Uterus (tissue), 3 donors: ENCODE measurements at regions not wholly inside any gene's neighbourhood (a gene's known extent, or its start where the extent isn't known, plus 50 kb on each side); places are given as distances from the start of the nearest gene placed in this dataset.

Experiments
- DNase-seq, 2 donors: peaks; one replicate each; pipeline ENCODE4 v3.0.0-alpha.2; 2019 to 2020
- H3K27ac ChIP-seq, 2 donors: fragments of 200-600 bp; sonication (generic); 1 replicate in 1 of 2; 2 replicates in 1 of 2; pipeline ENCODE4 v1.5.1; 2016 to 2018
- H3K27me3 ChIP-seq, 2 donors: fragments of 200-600 bp; sonication (generic); one replicate each; pipeline ENCODE4 v1.5.1; 2018 to 2019; ENCODE audit warnings: control low read depth in 1 of 2
- H3K36me3 ChIP-seq, 2 donors: fragments of 200-600 bp; sonication (generic); one replicate each; pipeline ENCODE4 v1.5.1; 2019; ENCODE audit warnings: control low read depth in 1 of 2
- H3K4me1 ChIP-seq, 2 donors: fragments of 200-600 bp; sonication (generic); one replicate each; pipeline ENCODE4 v1.5.1; 2018 to 2019; ENCODE audit warnings: control low read depth in 1 of 2
- H3K4me3 ChIP-seq, 2 donors: fragments of 200-600 bp; sonication (generic); 1 replicate in 1 of 2; 2 replicates in 1 of 2; pipeline ENCODE4 v1.5.1; 2018 to 2019; ENCODE audit warnings: mild to moderate bottlenecking in 1 of 2
- H3K9me3 ChIP-seq, 2 donors: fragments of 200-600 bp; sonication (generic); one replicate each; pipeline ENCODE4 v1.5.1; 2019; ENCODE audit warnings: control low read depth in 1 of 2
- POLR2A ChIP-seq, 2 donors: fragments of 450-650 bp; IDR thresholded peaks; one replicate each; pipeline ENCODE4 v1.6.1; 2016; ENCODE audit warnings: antibody characterized with exemption in 2 of 2, mild to moderate bottlenecking in 1 of 2, moderate library complexity in 1 of 2
- intact Hi-C: fragments of 100-400 bp; cut with DNase I; formaldehyde crosslinking; loops from one replicate; pipeline ENCODE4 v1.15.1; 2023; ENCODE audit warnings: low total_unique reads
- TF ChIP-seq, protein P1 (sequence below), 4 experiments: fragments of 200-600 bp in 2 of 4; fragments of 450-650 bp in 2 of 4; sonication (generic) in 2 of 4; IDR thresholded peaks; one replicate each; pipeline ENCODE4 v1.5.1; 2016 to 2019; ENCODE audit warnings: antibody characterized with exemption in 4 of 4, mild to moderate bottlenecking in 2 of 4, moderate library complexity in 1 of 4
- donor health status: DM: yes; HTN: yes; CAD: no.

- intact Hi-C loops: no loop called here
- no peaks in the 10 kb centered on the region for H3K9me3 ChIP-seq
- DNase-seq: no peak
Measured at GRCh38 chr2:198545411-198545810, 741.0 kb downstream of the PLCL1 start.

GRCh38 chr2:198544461-198544860, 740.1 kb downstream of the PLCL1 start:
- DNase-seq: no peak
- intact Hi-C loops: no loop called here
- Histone ChIP-seq H3K27ac (no peak overlapping the region), H3K9me3 (no peaks in the 10 kb centered on the region), H3K36me3 (no peaks in the 10 kb centered on the region), H3K27me3 (no peaks in the 10 kb centered on the region), H3K4me3 (no peak overlapping the region), H3K4me1 (no peaks in the 10 kb centered on the region)
- TF ChIP-seq POLR2A (IDR thresholded peaks at IDR 0.05): no peak
- TF ChIP-seq, protein P1, sequence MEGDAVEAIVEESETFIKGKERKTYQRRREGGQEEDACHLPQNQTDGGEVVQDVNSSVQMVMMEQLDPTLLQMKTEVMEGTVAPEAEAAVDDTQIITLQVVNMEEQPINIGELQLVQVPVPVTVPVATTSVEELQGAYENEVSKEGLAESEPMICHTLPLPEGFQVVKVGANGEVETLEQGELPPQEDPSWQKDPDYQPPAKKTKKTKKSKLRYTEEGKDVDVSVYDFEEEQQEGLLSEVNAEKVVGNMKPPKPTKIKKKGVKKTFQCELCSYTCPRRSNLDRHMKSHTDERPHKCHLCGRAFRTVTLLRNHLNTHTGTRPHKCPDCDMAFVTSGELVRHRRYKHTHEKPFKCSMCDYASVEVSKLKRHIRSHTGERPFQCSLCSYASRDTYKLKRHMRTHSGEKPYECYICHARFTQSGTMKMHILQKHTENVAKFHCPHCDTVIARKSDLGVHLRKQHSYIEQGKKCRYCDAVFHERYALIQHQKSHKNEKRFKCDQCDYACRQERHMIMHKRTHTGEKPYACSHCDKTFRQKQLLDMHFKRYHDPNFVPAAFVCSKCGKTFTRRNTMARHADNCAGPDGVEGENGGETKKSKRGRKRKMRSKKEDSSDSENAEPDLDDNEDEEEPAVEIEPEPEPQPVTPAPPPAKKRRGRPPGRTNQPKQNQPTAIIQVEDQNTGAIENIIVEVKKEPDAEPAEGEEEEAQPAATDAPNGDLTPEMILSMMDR (IDR thresholded peaks at IDR 0.05): no peak

More at GRCh38 chr2:198545411-198545810, 741.0 kb downstream of the PLCL1 start:
- Histone ChIP-seq H3K36me3 (no peaks in the 10 kb centered on the region), H3K27me3 (no peaks in the 10 kb centered on the region), H3K4me1 (no peaks in the 10 kb centered on the region), H3K27ac (no peak overlapping the region), H3K4me3 (no peak overlapping the region)
- TF ChIP-seq, protein P1 (IDR thresholded peaks at IDR 0.05): no peak
- TF ChIP-seq POLR2A (IDR thresholded peaks at IDR 0.05): no peak

- no peak overlapping the region for H3K27ac ChIP-seq
- TF ChIP-seq POLR2A (IDR thresholded peaks at IDR 0.05): no peak
- TF ChIP-seq, protein P1 (IDR thresholded peaks at IDR 0.05): no peak
- no peaks in the 10 kb centered on the region for H3K9me3 ChIP-seq
- H3K4me1 ChIP-seq: no peaks in the 10 kb centered on the region
- H3K4me3 ChIP-seq: no peak overlapping the region
- intact Hi-C loops: no loop called here
- H3K27me3 ChIP-seq: no peaks in the 10 kb centered on the region
- H3K36me3 ChIP-seq: no peaks in the 10 kb centered on the region
- DNase-seq: no peak
Measured at GRCh38 chr2:198534756-198535155, 730.4 kb downstream of the PLCL1 start.

DNA sequence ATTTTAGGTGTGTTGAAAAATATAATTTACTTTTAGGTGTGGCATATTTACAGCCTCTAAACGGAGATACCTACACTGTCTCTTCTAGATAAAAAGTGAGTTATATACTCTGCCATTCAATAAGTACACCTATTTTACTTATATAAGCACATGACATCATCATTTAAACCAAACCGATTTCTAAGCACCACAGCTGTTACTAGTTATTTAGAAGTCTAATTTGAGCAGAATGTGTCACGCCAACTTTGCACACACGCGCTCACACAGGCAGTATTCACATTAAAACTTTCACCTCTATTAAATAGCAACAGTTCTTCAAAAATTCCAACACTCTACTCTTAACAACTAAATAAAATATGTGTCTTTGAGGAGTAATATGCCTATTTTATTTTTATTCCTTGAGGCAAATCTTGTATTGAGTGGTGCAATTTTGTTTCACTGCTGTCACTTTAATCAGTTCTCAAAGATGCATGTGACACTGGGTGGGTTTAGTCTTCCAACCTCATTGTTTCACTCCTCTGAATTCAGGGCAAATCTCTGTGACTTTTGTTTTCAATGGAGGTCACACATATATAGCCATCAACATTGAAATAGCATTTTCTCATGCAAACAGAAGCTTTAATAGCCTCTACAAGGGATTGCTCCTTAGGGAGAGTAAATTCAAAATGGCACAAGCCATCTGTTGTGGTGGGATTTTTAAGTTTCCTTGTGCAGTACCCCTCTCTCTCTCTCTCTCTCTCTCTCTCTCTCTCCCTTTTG, 721.0 kb downstream of the PLCL1 start:
- DNase-seq: no peak
- H3K27ac ChIP-seq: no peak overlapping the region
- no peaks in the 10 kb centered on the region for H3K36me3 ChIP-seq
- TF ChIP-seq, protein P1 (IDR thresholded peaks at IDR 0.05): no peak
- no peak for TF ChIP-seq POLR2A (IDR thresholded peaks at IDR 0.05)
- intact Hi-C loops: no loop called here
- no peaks in the 10 kb centered on the region for H3K4me1 ChIP-seq
- no peaks in the 10 kb centered on the region for H3K27me3 ChIP-seq
- no peaks in the 10 kb centered on the region for H3K9me3 ChIP-seq
- H3K4me3 ChIP-seq: no peak overlapping the region

DNA sequence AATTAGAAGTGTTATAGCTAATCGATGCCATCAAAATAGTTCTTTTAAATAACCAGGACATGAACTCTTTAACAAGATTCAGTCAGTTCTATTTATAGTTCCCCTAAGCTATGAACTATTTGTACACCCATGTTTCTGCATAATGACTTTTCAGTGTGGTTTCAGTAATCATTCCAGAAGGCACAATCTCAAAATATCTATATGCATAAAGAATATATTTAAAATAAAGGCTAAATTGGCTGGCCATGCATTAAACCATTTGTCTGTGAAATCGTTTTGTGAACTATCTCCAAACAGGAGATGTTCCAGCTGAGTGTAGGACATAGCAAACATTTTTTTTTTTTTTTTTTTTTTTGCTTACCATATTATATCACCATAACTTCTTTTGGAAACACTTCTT, 719.3 kb downstream of the PLCL1 start:
- TF ChIP-seq, protein P1 (IDR thresholded peaks at IDR 0.05): no peak
- TF ChIP-seq POLR2A (IDR thresholded peaks at IDR 0.05): no peak
- Histone ChIP-seq H3K4me3 (no peak overlapping the region), H3K36me3 (no peaks in the 10 kb centered on the region), H3K27ac (no peak overlapping the region), H3K9me3 (no peaks in the 10 kb centered on the region), H3K27me3 (no peaks in the 10 kb centered on the region), H3K4me1 (no peaks in the 10 kb centered on the region)
- DNase-seq: no peak
- intact Hi-C loops: no loop called here
